ENCODE measurements at regions not wholly inside any gene's neighbourhood (a gene's known extent, or its start where the extent isn't known, plus 50 kb on each side); places are given as distances from the start of the nearest gene placed in this dataset.

GRCh38 chr2:136363900-136364299 is 246.0 kb upstream of the CXCR4 start:
- DNase-seq = no peak

GRCh38 chr2:136363470-136363869 is 245.5 kb upstream of the CXCR4 start:
- no peak for DNase-seq

- no peak for DNase-seq
Observed at GRCh38 chr2:136362676-136363390, 244.9 kb upstream of the CXCR4 start.

GRCh38 chr2:136361521-136361920 is 243.6 kb upstream of the CXCR4 start:
- no peak for DNase-seq

- no peak for DNase-seq
Observed at GRCh38 chr2:136360790-136361189, 242.8 kb upstream of the CXCR4 start.

- DNase-seq = no peak
Observed at GRCh38 chr2:136359121-136359965, 241.4 kb upstream of the CXCR4 start.

- no peak for DNase-seq
Observed at GRCh38 chr2:136358576-136358975, 240.6 kb upstream of the CXCR4 start.

GRCh38 chr2:136357007-136357380 is 239.0 kb upstream of the CXCR4 start:
- DNase-seq = no peak

- DNase-seq = peak in 1 of 14 donors; percentile 5
Observed at GRCh38 chr2:136356125-136357006, 238.4 kb upstream of the CXCR4 start.

GRCh38 chr2:136351684-136352083 is 233.7 kb upstream of the CXCR4 start:
- DNase-seq = no peak

GRCh38 chr2:136347981-136348380 is 230.0 kb upstream of the CXCR4 start:
- DNase-seq = no peak

GRCh38 chr2:136344339-136344738 is 226.4 kb upstream of the CXCR4 start:
- DNase-seq = no peak

- DNase-seq = no peak
Observed at GRCh38 chr2:136342138-136342537, 224.2 kb upstream of the CXCR4 start.

- no peak for DNase-seq
Observed at GRCh38 chr2:136334967-136335366, 217.0 kb upstream of the CXCR4 start.

- no peak for DNase-seq
Observed at GRCh38 chr2:136332436-136333095, 214.6 kb upstream of the CXCR4 start.

- no peak for DNase-seq
Observed at GRCh38 chr2:136331226-136331625, 213.3 kb upstream of the CXCR4 start.

GRCh38 chr2:136328207-136328795 is 210.4 kb upstream of the CXCR4 start:
- DNase-seq = no peak

GRCh38 chr2:136327162-136327852 is 209.4 kb upstream of the CXCR4 start:
- peak in 2 of 14 donors; percentile 29 to 38 for DNase-seq

- DNase-seq = no peak
Observed at GRCh38 chr2:136325844-136326331, 207.9 kb upstream of the CXCR4 start.

- no peak for DNase-seq
Observed at GRCh38 chr2:136324966-136325365, 207.0 kb upstream of the CXCR4 start.

- no peak for DNase-seq
Observed at GRCh38 chr2:136323935-136324334, 206.0 kb upstream of the CXCR4 start.
